ENCODE measurements at regions not wholly inside any gene's neighbourhood (a gene's known extent, or its start where the extent isn't known, plus 50 kb on each side); places are given as distances from the start of the nearest gene placed in this dataset.

DNA sequence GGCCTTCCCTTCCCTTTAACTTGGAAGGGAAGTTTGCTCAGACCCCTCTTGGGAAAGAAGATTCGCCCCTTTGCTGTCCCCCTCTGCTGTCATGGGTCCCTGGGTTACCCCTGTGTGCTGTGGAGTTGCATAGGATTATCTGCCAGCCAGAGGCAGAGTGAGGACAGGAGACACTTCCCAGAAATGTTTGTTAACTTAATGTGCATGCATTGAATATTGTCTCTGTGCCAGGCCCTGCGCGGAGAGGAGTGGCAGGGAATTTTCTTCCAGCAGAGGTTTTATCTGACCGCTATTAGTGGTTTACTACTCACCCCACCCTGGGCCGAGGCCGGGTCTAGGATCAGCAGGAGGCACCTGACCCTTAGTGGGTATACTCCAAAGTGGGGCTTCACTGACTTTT, 894.8 kb downstream of the TBC1D22A start:
- TF ChIP-seq GATA2 (IDR thresholded peaks at IDR 0.05; ENCODE audit: low read depth, low read length) (no peak), GATA3 (IDR thresholded peaks at IDR 0.05; ENCODE audit: low read depth, low read length) (no peak)
